ENCODE measurements at regions not wholly inside any gene's neighbourhood (a gene's known extent, or its start where the extent isn't known, plus 50 kb on each side); places are given as distances from the start of the nearest gene placed in this dataset.
A peak's percentile ranks its signal among the peaks of the same experiment; 100 is the strongest.

- H3K79me1 ChIP-seq (ENCODE audit: insufficient read depth, low read depth, low read length, poor library complexity, severe bottlenecking): no peaks in the 10 kb centered on the region
- no CpG with 5 or more reads among the region's 3 CpGs for WGBS (ENCODE audit: extremely low coverage, insufficient read length, low lambda C conversion rate)
- H3K23ac ChIP-seq (ENCODE audit: insufficient read length, low read depth, low read length): no peak overlapping the region
- no peak overlapping the region for H3K9ac ChIP-seq (ENCODE audit: extremely low read depth, insufficient read length, low read length)
- Mint-ChIP-seq H3K4me3 (no peak overlapping the region), H3K9me3 (no peaks in the 10 kb centered on the region; a peak in 1 of 5 replicates), H3K36me3 (ENCODE audit: insufficient read depth in 1 of 3, low read depth in 3 of 3) (no peaks in the 10 kb centered on the region; a peak in 1 of 7 replicates), H3K27me3 (ENCODE audit: low read depth) (peaks cover 4% of the 10 kb centered on the region), H3K27ac (no peak overlapping the region; a peak in 1 of 7 replicates), H3K4me1 (peaks cover 0 to under 1% of the 10 kb centered on the region in 2 experiments; a peak in 2 of 4 replicates)
- no peak overlapping the region for H3K56ac ChIP-seq (ENCODE audit: insufficient read length, low read depth, low read length)
- no peak overlapping the region for H3K4me2 ChIP-seq (ENCODE audit: insufficient read depth, insufficient read length, low read length)
- no peaks in the 10 kb centered on the region for H3K23me2 ChIP-seq (ENCODE audit: insufficient read length, low read depth, low read length, poor library complexity, severe bottlenecking)
- H2BK5ac ChIP-seq (ENCODE audit: insufficient read length, low read length): no peak overlapping the region
- no peak overlapping the region for H4K8ac ChIP-seq (replicated peaks; ENCODE audit: insufficient read length, low read depth, low read length)
- no peak overlapping the region for H2AFZ ChIP-seq (ENCODE audit: low read length)
- no peak overlapping the region for H3T11ph ChIP-seq (ENCODE audit: low read length)
- H3K27ac ChIP-seq (ENCODE audit: insufficient read length, low read depth, low read length): no peak overlapping the region
- TF ChIP-seq CTCF (conservative IDR thresholded peaks at IDR 0.05): peak; percentile 47; the same call in 2 of the 3 replicates
- H2BK15ac ChIP-seq (ENCODE audit: low read depth, low read length): no peak overlapping the region
- no peak overlapping the region for H4K91ac ChIP-seq (ENCODE audit: insufficient read length, low read depth, low read length)
- no peak overlapping the region for H3K14ac ChIP-seq (ENCODE audit: insufficient read depth, low read length)
- H4K5ac ChIP-seq (ENCODE audit: insufficient read length, low read depth, low read length): no peak overlapping the region
- no peak overlapping the region for H2BK120ac ChIP-seq (ENCODE audit: low read depth, low read length, poor library complexity, severe bottlenecking)
- DNase-seq: peak; percentile 29
- no peaks in the 10 kb centered on the region for H4K20me1 ChIP-seq (ENCODE audit: control insufficient read depth, insufficient read depth, insufficient read length)
- H3K4me1 ChIP-seq (ENCODE audit: insufficient read depth, low read length): no peaks in the 10 kb centered on the region
- H3K4ac ChIP-seq (ENCODE audit: low read depth, low read length): no peak overlapping the region
- no peak overlapping the region for H2BK20ac ChIP-seq (ENCODE audit: low read depth, low read length, poor library complexity, severe bottlenecking)
- H3K79me2 ChIP-seq (ENCODE audit: insufficient read depth, low read length): no peaks in the 10 kb centered on the region
- H3K18ac ChIP-seq (ENCODE audit: insufficient read length, low read depth, low read length): no peak overlapping the region
- no peaks in the 10 kb centered on the region for H3K27me3 ChIP-seq (ENCODE audit: insufficient read depth, low read length)
- no peaks in the 10 kb centered on the region for H3K9me3 ChIP-seq (ENCODE audit: control insufficient read depth, low read depth, low read length)
- H2BK12ac ChIP-seq (ENCODE audit: insufficient read length, low read depth, low read length): no peak overlapping the region
- no peak overlapping the region for H2AK5ac ChIP-seq (ENCODE audit: insufficient read length, low read length)
These were observed 397.2 kb downstream of the TMEM182 start for GRCh38 chr2:103159018-103159417.
